GM12878 (cell line): ENCODE measurements at regions not wholly inside any gene's neighbourhood (a gene's known extent, or its start where the extent isn't known, plus 50 kb on each side); places are given as distances from the start of the nearest gene placed in this dataset.

Source experiments
- ATAC-seq: fragments of 200-7000 bp; cut with Tn5 transposase; 3 replicates; pipeline ENCODE4 v1.9.1; 2020; ENCODE audit warnings: mild to moderate bottlenecking, moderate library complexity
- BruUV-seq: library from RNA; stranded (reverse); fragments of 400-500 nt; replicated peaks from 2 replicates; lab custom pipeline; 2021; lab: Mats Ljungman, UMichigan
- CTCF ChIA-PET: fragments of 300-600 bp; sonication (Branson Sonifier 250); formaldehyde crosslinking; extraction: SDS; loops from one replicate; lab custom pipeline; 2021; ENCODE audit warnings: inconsistent platforms; lab: Yijun Ruan, JAX
- POLR2A ChIA-PET: fragments of 350-600 bp; formaldehyde crosslinking; extraction: SDS; loops from one replicate; lab custom pipeline; 2021; ENCODE audit warnings: inconsistent platforms; lab: Charles Lee
- RAD21 ChIA-PET: fragments of 300-600 bp; sonication (Branson Sonifier 250); formaldehyde crosslinking; loops from one replicate; lab custom pipeline; 2023; ENCODE audit warnings: antibody characterized with exemption; ENCODE audit not compliant: unreplicated experiment; lab: Charles Lee
- SMC1A ChIA-PET: fragments of 300-600 bp; sonication (Branson Sonifier 250); formaldehyde crosslinking; loops from one replicate; lab custom pipeline; 2023; ENCODE audit not compliant: unreplicated experiment, uncharacterized antibody; lab: Charles Lee
- DNase-seq: peaks from one replicate; pipeline ENCODE4 v3.0.0-alpha.2; 2011; ENCODE audit warnings: low read depth, low spot score
- FAIRE-seq: peaks from 3 replicates; lab custom pipeline; 2011; peaks lifted over from hg19 to GRCh38; lab: Jason Lieb, UNC
- H2AFZ ChIP-seq: 2 replicates; pipeline ENCODE4 v1.6.0; 2011; ENCODE audit warnings: low read depth, low read length, control low read depth; ENCODE audit not compliant: control insufficient read depth
- H3K27ac ChIP-seq: 2 replicates; pipeline ENCODE4 v1.5.1; 2011; ENCODE audit warnings: control low read depth; ENCODE audit not compliant: control insufficient read depth, insufficient read depth
- H3K27me3 ChIP-seq, 2 experiments: replicated peaks in 1 of 2; 2 replicates each; pipeline versions ENCODE4 v1.6.0 to v1.6.1; 2011; ENCODE audit warnings: low read length in 1 of 2; ENCODE audit not compliant: control insufficient read depth in 2 of 2, insufficient read depth in 2 of 2
- H3K36me3 ChIP-seq, 2 experiments: 2 replicates each; pipeline ENCODE4 v1.5.1; 2011; ENCODE audit warnings: low read length in 1 of 2; ENCODE audit not compliant: control insufficient read depth in 2 of 2, insufficient read depth in 2 of 2
- H3K4me1 ChIP-seq: 2 replicates; pipeline ENCODE4 v1.6.1; 2011; ENCODE audit warnings: mild to moderate bottlenecking, low read length, moderate library complexity, mixed read lengths; ENCODE audit not compliant: control insufficient read depth, insufficient read depth
- H3K4me2 ChIP-seq: 2 replicates; pipeline ENCODE4 v1.6.0; 2011; ENCODE audit warnings: control low read depth; ENCODE audit not compliant: control insufficient read depth, insufficient read depth
- H3K4me3 ChIP-seq: fragments of 200-600 bp; sonication (generic); 2 replicates; pipeline ENCODE4 v1.5.1; 2016
- H3K79me2 ChIP-seq: 2 replicates; pipeline ENCODE4 v1.6.0; 2011; ENCODE audit warnings: low read length; ENCODE audit not compliant: control insufficient read depth, insufficient read depth
- H3K9ac ChIP-seq: 2 replicates; pipeline ENCODE4 v1.8.0; 2011; ENCODE audit warnings: low read length, control low read depth, mixed read lengths; ENCODE audit not compliant: control insufficient read depth, insufficient read depth
- H3K9me3 ChIP-seq: replicated peaks from 3 replicates; pipeline ENCODE4 v1.5.1; 2011; ENCODE audit warnings: mild to moderate bottlenecking, low read length; ENCODE audit not compliant: control insufficient read depth, insufficient read depth
- H4K20me1 ChIP-seq: 2 replicates; pipeline ENCODE4 v1.6.0; 2011; ENCODE audit not compliant: control insufficient read depth, insufficient read depth
- POLR2AphosphoS2 ChIP-seq: IDR thresholded peaks from 2 replicates; pipeline ENCODE4 v1.6.1; 2011; ENCODE audit warnings: low read depth, mild to moderate bottlenecking, low read length, improper control_type of control experiment, moderate library complexity
- SMAD1 ChIP-seq: fragments of 450-650 bp; IDR thresholded peaks from 2 replicates; pipeline ENCODE4 v1.6.1; 2018; ENCODE audit warnings: mild to moderate bottlenecking, low read depth; ENCODE audit not compliant: partially characterized antibody
- SP1 ChIP-seq: IDR thresholded peaks from one replicate; pipeline ENCODE4 v1.6.1; 2011; ENCODE audit warnings: low read depth, low read length
- USF2 ChIP-seq: IDR thresholded peaks from 2 replicates; pipeline ENCODE4 v1.6.1; 2011; ENCODE audit warnings: low read depth, low read length, improper control_type of control experiment, borderline replicate concordance
- ZNF217 ChIP-seq: fragments of 450-650 bp; IDR thresholded peaks from 2 replicates; pipeline ENCODE4 v1.6.1; 2017; ENCODE audit warnings: antibody characterized with exemption, mild to moderate bottlenecking
- ZNF687 ChIP-seq: fragments of 450-650 bp; IDR thresholded peaks from 2 replicates; pipeline ENCODE4 v1.6.1; 2017; ENCODE audit warnings: mild to moderate bottlenecking, moderate library complexity
- WGBS: methylation state at CpG from one replicate; pipeline ENCODE4 v1.1.6; 2016; ENCODE audit warnings: low lambda C conversion rate; ENCODE audit not compliant: insufficient replicate concordance, insufficient coverage; ENCODE audit errors: missing lambda C conversion rate; 5-methylcytosine and 5-hydroxymethylcytosine counted together
- in situ Hi-C: fragments of 300-500 bp; cut with MboI; formaldehyde crosslinking; loops from 9 replicates; pipeline ENCODE4 v1.14.3; 2018; ENCODE audit warnings: mixed read lengths
- intact Hi-C: fragments of 100-400 bp; cut with micrococcal nuclease; formaldehyde crosslinking; loops from one replicate; pipeline ENCODE4 v1.14.2; 2022; ENCODE audit not compliant: unreplicated experiment

- no TSS peak for BruUV-seq
Observed at GRCh38 chrX:10367406-10367805, 210.6 kb downstream of the CLCN4 start.

GRCh38 chrX:10370976-10371375 is 214.2 kb downstream of the CLCN4 start:
- Histone ChIP-seq H4K20me1 (no peaks in the 10 kb centered on the region), H3K4me2 (no peak overlapping the region), H3K27me3 (no peaks in the 10 kb centered on the region), H3K9me3 (no peaks in the 10 kb centered on the region), H2AFZ (no peak overlapping the region), H3K4me3 (no peak overlapping the region), H3K9ac (no peak overlapping the region), H3K4me1 (no peaks in the 10 kb centered on the region), H3K27ac (no peak overlapping the region), H3K79me2 (no peaks in the 10 kb centered on the region), H3K36me3 (no peaks in the 10 kb centered on the region)
- 0% methylated on average over 2 of the region's 2 CpGs for WGBS
- TF ChIP-seq ZNF217 (no peak), ZNF687 (no peak), USF2 (no peak), SMAD1 (no peak), POLR2AphosphoS2 (no peak)
- POLR2A ChIA-PET: no interaction called here
- RAD21 ChIA-PET: no interaction called here
- BruUV-seq: no TSS peak
- intact Hi-C loops (no loop called here), in situ Hi-C loops (no loop called here)
- CTCF ChIA-PET: no interaction called here
- ATAC-seq (no peak), DNase-seq (no peak), FAIRE-seq (no peak)
- SMC1A ChIA-PET: no interaction called here

More at GRCh38 chrX:10367406-10367805, 210.6 kb downstream of the CLCN4 start:
- DNase-seq (no peak), ATAC-seq (no peak), FAIRE-seq (no peak)
- H3K79me2 ChIP-seq: no peaks in the 10 kb centered on the region
- H3K4me2 ChIP-seq: no peak overlapping the region
- no peaks in the 10 kb centered on the region for H4K20me1 ChIP-seq
- TF ChIP-seq SP1: no peak
- intact Hi-C loops: no loop called here
- WGBS: 1% methylated on average over 5 of the region's 5 CpGs
- no peak overlapping the region for H3K4me3 ChIP-seq
- H2AFZ ChIP-seq: no peak overlapping the region
- in situ Hi-C loops: no loop called here
- H3K27ac ChIP-seq: no peak overlapping the region
- CTCF ChIA-PET: no interaction called here
- SMC1A ChIA-PET: no interaction called here
- no peaks in the 10 kb centered on the region for H3K27me3 ChIP-seq
- no peaks in the 10 kb centered on the region for H3K9me3 ChIP-seq
- RAD21 ChIA-PET: no interaction called here
- H3K9ac ChIP-seq: no peak overlapping the region
- no peaks in the 10 kb centered on the region for H3K36me3 ChIP-seq
- H3K4me1 ChIP-seq: no peaks in the 10 kb centered on the region
- POLR2A ChIA-PET: no interaction called here
